ENCODE measurements at regions not wholly inside any gene's neighbourhood (a gene's known extent, or its start where the extent isn't known, plus 50 kb on each side); places are given as distances from the start of the nearest gene placed in this dataset.

DNA sequence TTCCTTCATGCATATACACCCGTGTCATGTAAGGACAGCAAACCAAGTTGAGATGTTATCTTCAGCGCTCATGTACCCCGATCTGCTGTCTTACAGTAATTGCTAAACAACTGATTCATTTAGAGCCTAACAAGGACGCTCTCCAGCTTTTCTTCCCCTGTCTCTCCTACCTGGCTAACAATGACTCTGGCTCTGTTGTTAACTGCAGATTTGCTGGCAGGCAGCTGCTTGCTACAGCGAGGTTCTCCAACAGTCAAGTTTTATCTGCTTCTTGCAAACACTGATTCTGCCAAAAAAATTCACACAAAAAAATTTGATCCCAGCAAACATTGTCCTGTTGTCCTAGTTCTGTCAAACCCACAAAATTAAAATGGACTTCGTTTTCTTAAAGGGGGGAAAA is 101.6 kb downstream of the OTX2 start:
- DNase-seq (ENCODE audit: low spot score) = no peak
- no peak overlapping the region for H3K27ac ChIP-seq (ENCODE audit: poor library complexity, severe bottlenecking)
- H3K4me3 ChIP-seq (ENCODE audit: severe bottlenecking) = no peak overlapping the region
- H3K9me3 ChIP-seq (ENCODE audit: severe bottlenecking) = no peaks in the 10 kb centered on the region
- no peaks in the 10 kb centered on the region for H3K36me3 ChIP-seq (ENCODE audit: low read depth)
- TF ChIP-seq, protein P1, sequence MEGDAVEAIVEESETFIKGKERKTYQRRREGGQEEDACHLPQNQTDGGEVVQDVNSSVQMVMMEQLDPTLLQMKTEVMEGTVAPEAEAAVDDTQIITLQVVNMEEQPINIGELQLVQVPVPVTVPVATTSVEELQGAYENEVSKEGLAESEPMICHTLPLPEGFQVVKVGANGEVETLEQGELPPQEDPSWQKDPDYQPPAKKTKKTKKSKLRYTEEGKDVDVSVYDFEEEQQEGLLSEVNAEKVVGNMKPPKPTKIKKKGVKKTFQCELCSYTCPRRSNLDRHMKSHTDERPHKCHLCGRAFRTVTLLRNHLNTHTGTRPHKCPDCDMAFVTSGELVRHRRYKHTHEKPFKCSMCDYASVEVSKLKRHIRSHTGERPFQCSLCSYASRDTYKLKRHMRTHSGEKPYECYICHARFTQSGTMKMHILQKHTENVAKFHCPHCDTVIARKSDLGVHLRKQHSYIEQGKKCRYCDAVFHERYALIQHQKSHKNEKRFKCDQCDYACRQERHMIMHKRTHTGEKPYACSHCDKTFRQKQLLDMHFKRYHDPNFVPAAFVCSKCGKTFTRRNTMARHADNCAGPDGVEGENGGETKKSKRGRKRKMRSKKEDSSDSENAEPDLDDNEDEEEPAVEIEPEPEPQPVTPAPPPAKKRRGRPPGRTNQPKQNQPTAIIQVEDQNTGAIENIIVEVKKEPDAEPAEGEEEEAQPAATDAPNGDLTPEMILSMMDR (IDR thresholded peaks at IDR 0.05; ENCODE audit: poor library complexity, severe bottlenecking) = no peak
- no peak for ATAC-seq (ENCODE audit: low read depth)
- H3K27me3 ChIP-seq (ENCODE audit: insufficient read depth, poor library complexity, severe bottlenecking) = peaks cover 29% of the 10 kb centered on the region
- H3K4me1 ChIP-seq (ENCODE audit: insufficient read depth, poor library complexity, severe bottlenecking) = no peaks in the 10 kb centered on the region

DNA sequence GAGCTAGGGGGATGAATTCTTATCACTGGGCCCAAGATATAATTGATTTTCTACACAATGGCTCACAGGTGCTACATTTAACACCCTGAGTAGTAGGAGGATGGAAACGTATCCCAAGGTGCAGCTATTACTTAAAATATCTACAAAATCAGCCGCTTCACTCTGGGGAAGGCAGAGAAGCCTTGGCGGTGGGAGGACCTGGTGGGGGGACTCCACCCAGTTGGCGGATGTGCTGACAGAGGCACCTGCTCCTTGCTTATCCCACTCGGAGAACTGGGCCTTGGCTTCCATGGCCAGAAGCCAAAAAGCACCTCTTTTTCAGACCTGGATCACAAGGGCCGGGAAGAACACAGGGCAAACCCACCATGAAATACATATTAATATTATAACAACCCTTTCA is 106.3 kb downstream of the OTX2 start:
- no peak for DNase-seq (ENCODE audit: low spot score)
- ATAC-seq (ENCODE audit: low read depth) = no peak
- Histone ChIP-seq H3K4me3 (ENCODE audit: severe bottlenecking) (no peak overlapping the region), H3K27me3 (ENCODE audit: insufficient read depth, poor library complexity, severe bottlenecking) (peaks cover 29% of the 10 kb centered on the region), H3K9me3 (ENCODE audit: severe bottlenecking) (no peaks in the 10 kb centered on the region), H3K4me1 (ENCODE audit: insufficient read depth, poor library complexity, severe bottlenecking) (no peaks in the 10 kb centered on the region), H3K36me3 (ENCODE audit: low read depth) (no peaks in the 10 kb centered on the region), H3K27ac (ENCODE audit: poor library complexity, severe bottlenecking) (no peak overlapping the region)
- TF ChIP-seq, protein P1 (IDR thresholded peaks at IDR 0.05; ENCODE audit: poor library complexity, severe bottlenecking) = no peak

DNA sequence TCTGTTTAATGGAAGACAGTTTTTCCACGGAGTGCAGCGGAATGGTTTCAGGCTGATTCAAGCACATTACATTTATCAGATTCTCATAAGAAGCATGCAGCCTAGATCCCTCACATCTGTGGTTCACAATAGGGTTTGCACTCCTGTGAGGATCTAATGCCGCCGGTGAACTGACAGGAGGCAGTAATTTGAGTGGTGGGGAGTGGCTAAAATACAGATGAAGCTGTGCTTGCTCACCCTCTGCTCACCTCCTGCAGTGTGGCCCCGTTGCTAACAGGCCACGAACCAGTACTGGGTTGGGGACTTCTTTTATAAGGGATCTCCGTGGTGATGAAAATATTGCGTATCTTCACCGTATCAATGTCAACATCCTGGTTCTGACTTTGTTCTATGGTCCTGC is 107.8 kb downstream of the OTX2 start:
- ATAC-seq (ENCODE audit: low read depth) = no peak
- Histone ChIP-seq H3K9me3 (ENCODE audit: severe bottlenecking) (no peaks in the 10 kb centered on the region), H3K36me3 (ENCODE audit: low read depth) (no peaks in the 10 kb centered on the region)

More for the DNA sequence above, 107.8 kb downstream of the OTX2 start:
- DNase-seq (ENCODE audit: low spot score) = no peak
- Histone ChIP-seq H3K27me3 (ENCODE audit: insufficient read depth, poor library complexity, severe bottlenecking) (peaks cover 15% of the 10 kb centered on the region), H3K4me3 (ENCODE audit: severe bottlenecking) (no peak overlapping the region), H3K4me1 (ENCODE audit: insufficient read depth, poor library complexity, severe bottlenecking) (no peaks in the 10 kb centered on the region), H3K27ac (ENCODE audit: poor library complexity, severe bottlenecking) (no peak overlapping the region)
- TF ChIP-seq, protein P1 (IDR thresholded peaks at IDR 0.05; ENCODE audit: poor library complexity, severe bottlenecking) = no peak
